GM12874 (cell line): ENCODE measurements at regions not wholly inside any gene's neighbourhood (a gene's known extent, or its start where the extent isn't known, plus 50 kb on each side); places are given as distances from the start of the nearest gene placed in this dataset.

Source experiments
- CTCF ChIP-seq: IDR thresholded peaks from 2 replicates; pipeline ENCODE4 v1.5.1; 2011; ENCODE audit warnings: low read depth, mild to moderate bottlenecking, control low read depth, low read length, moderate library complexity; ENCODE audit not compliant: insufficient read depth

DNA sequence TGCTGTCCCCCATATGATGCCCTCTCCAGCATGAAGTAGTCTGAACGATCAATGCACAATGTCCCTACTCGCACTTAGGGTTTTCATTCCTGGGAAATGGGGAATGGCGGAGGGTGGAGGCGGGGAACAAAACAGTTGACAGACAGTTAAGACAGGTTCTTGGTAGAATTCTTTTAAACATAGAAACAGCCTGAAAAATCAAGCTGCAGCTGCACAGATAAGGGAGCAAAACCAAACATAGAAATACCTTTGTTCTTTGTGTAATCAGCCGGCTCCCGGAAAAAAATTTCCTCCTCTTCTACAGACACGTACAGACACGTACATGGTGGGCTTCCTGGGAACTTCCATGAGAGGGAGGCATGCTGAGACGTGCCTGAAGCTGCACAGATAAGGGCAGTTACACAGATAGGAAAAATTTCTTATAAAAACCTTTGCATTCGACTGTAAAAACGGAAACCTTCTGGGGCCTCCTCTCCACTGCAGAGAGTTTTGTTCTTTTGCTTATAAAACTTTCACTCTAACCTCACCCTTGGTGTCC lies 662.4 kb upstream of the PTPRD start:
- no peak for TF ChIP-seq CTCF

GRCh38 chr9:11312966-11313365 lies 700.2 kb upstream of the PTPRD start:
- TF ChIP-seq CTCF = no peak

DNA sequence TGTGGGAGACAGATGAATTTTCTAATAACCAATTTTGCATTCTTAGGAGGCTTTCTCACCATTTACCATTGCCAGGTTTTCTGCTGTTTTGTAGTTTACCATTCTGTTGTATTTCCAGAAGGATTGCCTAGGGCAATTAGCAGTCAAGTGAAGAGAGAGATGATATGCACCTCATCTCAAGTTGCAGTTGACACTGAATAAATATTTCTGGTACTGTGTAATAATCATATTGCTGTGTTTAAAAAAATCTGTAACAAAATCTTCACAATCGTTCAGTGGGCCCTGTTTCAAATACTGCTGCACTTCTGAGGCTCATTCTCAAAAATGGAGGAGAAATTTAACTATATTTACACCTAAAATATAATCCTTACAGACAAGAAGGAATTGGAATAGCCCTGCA lies 706.1 kb upstream of the PTPRD start:
- no peak for TF ChIP-seq CTCF

GRCh38 chr9:11319538-11319937 lies 706.7 kb upstream of the PTPRD start:
- peak; percentile 15; the same call in 1 of the 2 replicates for TF ChIP-seq CTCF

GRCh38 chr9:11320989-11321388 lies 708.2 kb upstream of the PTPRD start:
- TF ChIP-seq CTCF = no peak

GRCh38 chr9:11323457-11323856 lies 710.7 kb upstream of the PTPRD start:
- no peak for TF ChIP-seq CTCF

DNA sequence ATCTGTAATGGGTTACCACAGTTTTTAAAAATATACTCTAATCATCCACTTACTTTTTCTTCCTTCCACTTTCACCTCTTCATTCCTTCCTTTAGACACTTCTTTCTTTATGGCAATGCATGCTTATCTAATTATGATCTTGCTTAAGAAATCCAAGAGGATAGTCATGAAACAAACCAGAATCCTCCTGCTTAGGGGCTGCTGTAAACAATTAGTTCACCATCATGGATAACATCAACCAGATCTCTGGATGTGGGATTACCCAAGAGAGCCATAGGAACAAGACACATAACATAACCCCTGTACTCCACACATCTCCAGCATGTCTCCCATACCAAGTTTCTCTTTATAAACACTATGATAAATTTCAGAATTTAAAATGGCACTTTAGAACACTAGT lies 713.4 kb upstream of the PTPRD start:
- no peak for TF ChIP-seq CTCF
